HepG2 (cell line): ENCODE measurements at regions not wholly inside any gene's neighbourhood (a gene's known extent, or its start where the extent isn't known, plus 50 kb on each side); places are given as distances from the start of the nearest gene placed in this dataset.

Source experiments
- ATAC-seq: fragments of 200-7000 bp; cut with Tn5 transposase; 3 replicates; pipeline ENCODE4 v1.9.1; 2020; ENCODE audit warnings: mild to moderate bottlenecking, moderate library complexity
- BruUV-seq: library from RNA; stranded (reverse); fragments of 400-500 nt; replicated peaks from 2 replicates; lab custom pipeline; 2021; lab: Mats Ljungman, UMichigan
- CTCF ChIA-PET: fragments of 300-600 bp; formaldehyde crosslinking; extraction: SDS; loops from one replicate; lab custom pipeline; 2021; ENCODE audit warnings: low total read pairs, inconsistent platforms, low intra/inter-chr PET ratio; lab: Yijun Ruan, JAX
- POLR2A ChIA-PET: fragments of 350-600 bp; sonication (Branson Sonifier 250); formaldehyde crosslinking; loops from one replicate; lab custom pipeline; 2020; ENCODE audit warnings: antibody characterized with exemption, inconsistent platforms; lab: Yijun Ruan, JAX
- DNase-seq: peaks from one replicate; pipeline ENCODE4 v3.0.0-alpha.2; 2015; ENCODE audit warnings: low spot score
- FAIRE-seq: peaks from 3 replicates; lab custom pipeline; 2011; peaks lifted over from hg19 to GRCh38; lab: Jason Lieb, UNC
- H2AFZ ChIP-seq: one replicate; pipeline ENCODE4 v1.6.1; 2011; ENCODE audit warnings: low read length, inconsistent platforms
- H3K27ac ChIP-seq: fragments of 300-600 bp; 3 replicates; pipeline ENCODE4 v1.8.0; 2011; ENCODE audit warnings: mixed run types, mild to moderate bottlenecking, mixed read lengths, low read length, inconsistent platforms; ENCODE audit not compliant: insufficient read depth; ENCODE audit errors: extremely low read length
- H3K27me3 ChIP-seq, 2 experiments: fragments of 200-600 bp in 1 of 2; 2 replicates in 1 of 2; 3 replicates in 1 of 2; pipeline versions ENCODE4 v1.6.0 to v1.8.0; 2011; ENCODE audit warnings: low read length in 2 of 2, mild to moderate bottlenecking in 2 of 2, moderate library complexity in 2 of 2, inconsistent platforms in 1 of 2; ENCODE audit not compliant: insufficient read depth in 2 of 2, control insufficient read depth in 1 of 2
- H3K36me3 ChIP-seq, 2 experiments: fragments of 200-600 bp in 1 of 2; replicated peaks in 1 of 2; 2 replicates in 1 of 2; 3 replicates in 1 of 2; pipeline versions ENCODE4 v1.5.1 to v1.8.0; 2011; ENCODE audit warnings: low read length in 2 of 2, inconsistent platforms in 1 of 2; ENCODE audit not compliant: insufficient read depth in 2 of 2, control insufficient read depth in 1 of 2
- H3K4me1 ChIP-seq: 2 replicates; pipeline ENCODE4 v1.5.1; 2012; ENCODE audit warnings: low read length, inconsistent platforms; ENCODE audit not compliant: insufficient read depth
- H3K4me2 ChIP-seq: 2 replicates; pipeline ENCODE4 v1.6.0; 2011; ENCODE audit warnings: low read depth, low read length, inconsistent platforms
- H3K4me3 ChIP-seq, 3 experiments: fragments of 200-600 bp in 1 of 3; sonication (generic), shearing (Covaris generic) in 1 of 3; replicated peaks in 1 of 3; 2 replicates each; pipeline ENCODE4 v1.5.1; 2011 to 2016; ENCODE audit warnings: low read length in 3 of 3, inconsistent platforms in 2 of 3, low read depth in 2 of 3, mild to moderate bottlenecking in 2 of 3, control low read depth in 1 of 3, mixed read lengths in 1 of 3; ENCODE audit not compliant: insufficient read depth in 1 of 3
- H3K79me2 ChIP-seq: one replicate; pipeline ENCODE4 v1.6.1; 2011; ENCODE audit warnings: low read length, inconsistent platforms; ENCODE audit not compliant: insufficient read depth
- H3K9ac ChIP-seq: 2 replicates; pipeline ENCODE4 v1.6.0; 2011; ENCODE audit warnings: mild to moderate bottlenecking, low read depth, low read length, inconsistent platforms; ENCODE audit not compliant: insufficient read depth
- H3K9me3 ChIP-seq: 2 replicates; pipeline ENCODE4 v1.5.1; 2012; ENCODE audit warnings: mild to moderate bottlenecking, low read length
- H4K20me1 ChIP-seq: 2 replicates; pipeline ENCODE4 v1.6.0; 2011; ENCODE audit warnings: inconsistent platforms, mild to moderate bottlenecking, low read length, moderate library complexity; ENCODE audit not compliant: insufficient read depth
- HDAC2 ChIP-seq: sonication (generic); formaldehyde crosslinking; IDR thresholded peaks from 2 replicates; pipeline ENCODE4 v1.4.0; 2020; ENCODE audit warnings: missing genetic modification reagents
- MTF2 ChIP-seq: sonication (generic); formaldehyde crosslinking; IDR thresholded peaks from 2 replicates; pipeline ENCODE4 v1.5.0; 2020; ENCODE audit warnings: missing genetic modification reagents, borderline replicate concordance
- NCOA5 ChIP-seq: sonication (generic); formaldehyde crosslinking; IDR thresholded peaks from 2 replicates; pipeline ENCODE4 v1.4.0; 2020; ENCODE audit warnings: missing genetic modification reagents
- ZMYM3 ChIP-seq: sonication (generic); formaldehyde crosslinking; IDR thresholded peaks from 2 replicates; pipeline ENCODE4 v1.5.1; 2020; ENCODE audit warnings: mild to moderate bottlenecking, missing genetic modification reagents
- ZNF446 ChIP-seq: sonication (generic); formaldehyde crosslinking; IDR thresholded peaks from 2 replicates; pipeline ENCODE4 v1.5.0; 2020; ENCODE audit warnings: mild to moderate bottlenecking, missing genetic modification reagents
- ZNF530 ChIP-seq: sonication (generic); formaldehyde crosslinking; IDR thresholded peaks from 2 replicates; pipeline ENCODE4 v1.5.0; 2020; ENCODE audit warnings: low read depth, mild to moderate bottlenecking, missing genetic modification reagents
- WGBS: methylation state at CpG from one replicate; pipeline ENCODE4 v1.1.6; 2017; ENCODE audit warnings: low lambda C conversion rate; 5-methylcytosine and 5-hydroxymethylcytosine counted together
- in situ Hi-C: cut with HindIII; loops from 2 replicates; pipeline ENCODE4 v1.10.0; 2017; ENCODE audit warnings: low pct_unique_long_range_greater_than_20kb; ENCODE audit not compliant: extremely low pct_ligation_motif_present
- intact Hi-C: fragments of 100-400 bp; cut with micrococcal nuclease; formaldehyde crosslinking; loops from one replicate; pipeline ENCODE4 v1.10.0; 2022; ENCODE audit not compliant: unreplicated experiment
- TF ChIP-seq, protein P1 (sequence below): sonication (generic); formaldehyde crosslinking; IDR thresholded peaks from 2 replicates; pipeline ENCODE4 v1.8.1; 2023; ENCODE audit warnings: missing genetic modification reagents, mild to moderate bottlenecking, borderline replicate concordance
- TF ChIP-seq, protein P2 (sequence below): sonication (generic); formaldehyde crosslinking; IDR thresholded peaks from 2 replicates; pipeline ENCODE4 v1.5.0; 2020; ENCODE audit warnings: missing genetic modification reagents
- TF ChIP-seq, protein P3 (sequence below): sonication (generic); formaldehyde crosslinking; IDR thresholded peaks from 2 replicates; pipeline ENCODE4 v1.4.0; 2020; ENCODE audit warnings: mild to moderate bottlenecking, missing genetic modification reagents

DNA sequence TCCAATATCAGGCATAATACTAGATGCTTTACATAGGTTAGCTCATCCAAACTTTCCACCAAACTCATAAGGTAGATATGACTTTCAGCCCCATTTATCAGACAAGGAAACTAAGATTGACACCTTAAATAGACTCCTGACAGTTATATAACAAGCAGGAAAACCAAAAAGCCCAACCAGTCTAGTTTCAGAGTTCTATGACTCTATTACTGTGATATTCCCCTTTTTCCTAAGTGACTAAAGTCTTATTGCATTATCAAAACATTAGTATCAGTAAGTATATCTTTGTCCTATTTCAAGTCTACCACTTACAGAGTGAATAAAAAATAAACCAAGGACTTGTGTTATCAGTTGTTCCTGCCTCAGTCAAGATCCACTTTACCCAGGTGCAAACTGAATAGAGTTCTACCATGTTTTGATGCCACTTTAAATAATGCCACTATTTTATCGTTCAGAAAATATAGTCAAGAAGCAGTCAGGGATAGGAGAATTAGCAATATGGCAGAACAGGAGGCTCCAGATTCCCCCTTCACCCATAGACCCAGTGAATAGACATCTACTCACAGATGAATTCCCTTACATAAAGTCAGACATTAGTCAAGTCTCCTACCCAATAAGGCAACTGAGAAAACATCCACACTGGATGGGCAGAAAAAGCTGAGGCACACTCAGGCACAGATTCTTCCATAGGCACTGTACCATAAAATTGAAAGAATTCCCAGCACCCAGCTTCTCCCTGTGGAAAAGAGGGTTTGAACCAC, 74.1 kb downstream of the CRPPA start:
- FAIRE-seq (no peak), ATAC-seq (no peak), DNase-seq (no peak)
- Histone ChIP-seq H3K4me2 (no peak overlapping the region), H3K27me3 (no peaks in the 10 kb centered on the region), H3K27ac (no peak overlapping the region), H3K36me3 (no peaks in the 10 kb centered on the region), H3K4me1 (no peaks in the 10 kb centered on the region), H3K4me3 (no peak overlapping the region), H3K9me3 (peaks cover 16% of the 10 kb centered on the region), H3K79me2 (no peaks in the 10 kb centered on the region), H3K9ac (no peak overlapping the region), H4K20me1 (no peaks in the 10 kb centered on the region), H2AFZ (no peak overlapping the region)
- intact Hi-C loops, result no loop called here
- POLR2A ChIA-PET, result no interaction called here
- CTCF ChIA-PET, result no interaction called here
- in situ Hi-C loops, result no loop called here
- no peak for TF ChIP-seq NCOA5 (CRISPR knock-in tag)
- TF ChIP-seq, protein P1, sequence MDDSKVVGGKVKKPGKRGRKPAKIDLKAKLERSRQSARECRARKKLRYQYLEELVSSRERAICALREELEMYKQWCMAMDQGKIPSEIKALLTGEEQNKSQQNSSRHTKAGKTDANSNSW (CRISPR knock-in tag), result no peak
- TF ChIP-seq, protein P2, sequence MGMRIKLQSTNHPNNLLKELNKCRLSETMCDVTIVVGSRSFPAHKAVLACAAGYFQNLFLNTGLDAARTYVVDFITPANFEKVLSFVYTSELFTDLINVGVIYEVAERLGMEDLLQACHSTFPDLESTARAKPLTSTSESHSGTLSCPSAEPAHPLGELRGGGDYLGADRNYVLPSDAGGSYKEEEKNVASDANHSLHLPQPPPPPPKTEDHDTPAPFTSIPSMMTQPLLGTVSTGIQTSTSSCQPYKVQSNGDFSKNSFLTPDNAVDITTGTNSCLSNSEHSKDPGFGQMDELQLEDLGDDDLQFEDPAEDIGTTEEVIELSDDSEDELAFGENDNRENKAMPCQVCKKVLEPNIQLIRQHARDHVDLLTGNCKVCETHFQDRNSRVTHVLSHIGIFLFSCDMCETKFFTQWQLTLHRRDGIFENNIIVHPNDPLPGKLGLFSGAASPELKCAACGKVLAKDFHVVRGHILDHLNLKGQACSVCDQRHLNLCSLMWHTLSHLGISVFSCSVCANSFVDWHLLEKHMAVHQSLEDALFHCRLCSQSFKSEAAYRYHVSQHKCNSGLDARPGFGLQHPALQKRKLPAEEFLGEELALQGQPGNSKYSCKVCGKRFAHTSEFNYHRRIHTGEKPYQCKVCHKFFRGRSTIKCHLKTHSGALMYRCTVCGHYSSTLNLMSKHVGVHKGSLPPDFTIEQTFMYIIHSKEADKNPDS (CRISPR knock-in tag), result no peak
- no peak for TF ChIP-seq MTF2 (CRISPR knock-in tag)
- TF ChIP-seq ZMYM3 (CRISPR knock-in tag), result no peak
- no peak for TF ChIP-seq HDAC2 (CRISPR knock-in tag)
- TF ChIP-seq, protein P3, sequence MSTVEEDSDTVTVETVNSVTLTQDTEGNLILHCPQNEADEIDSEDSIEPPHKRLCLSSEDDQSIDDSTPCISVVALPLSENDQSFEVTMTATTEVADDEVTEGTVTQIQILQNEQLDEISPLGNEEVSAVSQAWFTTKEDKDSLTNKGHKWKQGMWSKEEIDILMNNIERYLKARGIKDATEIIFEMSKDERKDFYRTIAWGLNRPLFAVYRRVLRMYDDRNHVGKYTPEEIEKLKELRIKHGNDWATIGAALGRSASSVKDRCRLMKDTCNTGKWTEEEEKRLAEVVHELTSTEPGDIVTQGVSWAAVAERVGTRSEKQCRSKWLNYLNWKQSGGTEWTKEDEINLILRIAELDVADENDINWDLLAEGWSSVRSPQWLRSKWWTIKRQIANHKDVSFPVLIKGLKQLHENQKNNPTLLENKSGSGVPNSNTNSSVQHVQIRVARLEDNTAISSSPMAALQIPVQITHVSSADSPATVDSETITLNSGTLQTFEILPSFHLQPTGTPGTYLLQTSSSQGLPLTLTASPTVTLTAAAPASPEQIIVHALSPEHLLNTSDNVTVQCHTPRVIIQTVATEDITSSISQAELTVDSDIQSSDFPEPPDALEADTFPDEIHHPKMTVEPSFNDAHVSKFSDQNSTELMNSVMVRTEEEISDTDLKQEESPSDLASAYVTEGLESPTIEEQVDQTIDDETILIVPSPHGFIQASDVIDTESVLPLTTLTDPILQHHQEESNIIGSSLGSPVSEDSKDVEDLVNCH (CRISPR knock-in tag), result no peak
- no peak for TF ChIP-seq ZNF446
- no peak for TF ChIP-seq ZNF530 (CRISPR knock-in tag)
- 0% methylated on average over 1 of the region's 1 CpG for WGBS
- BruUV-seq, result no TSS peak
